ENCODE measurements at regions not wholly inside any gene's neighbourhood (a gene's known extent, or its start where the extent isn't known, plus 50 kb on each side); places are given as distances from the start of the nearest gene placed in this dataset.

DNA sequence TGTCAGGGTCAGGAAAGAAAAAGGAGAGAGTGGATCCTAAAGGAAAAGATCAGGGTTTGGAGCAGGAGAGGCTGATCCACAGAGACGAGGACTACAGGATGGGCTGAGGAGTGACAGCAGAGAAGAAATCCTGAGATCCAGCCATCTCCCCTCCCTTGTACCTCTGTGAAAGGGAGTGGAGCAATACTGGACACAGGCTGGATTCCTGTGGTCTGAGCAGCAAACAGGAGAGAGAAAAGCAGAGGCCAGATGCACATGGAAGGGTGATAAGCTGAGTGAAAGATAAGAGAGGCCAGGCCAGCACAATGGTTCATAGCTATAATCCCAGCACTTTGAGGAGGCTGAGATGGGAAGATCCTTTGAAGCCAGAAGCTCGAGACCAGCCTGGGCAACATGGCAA is 472.1 kb upstream of the TSHZ3 start:
- Histone ChIP-seq H2AFZ (ENCODE audit: low read depth, low read length) (no peak overlapping the region), H3K4me1 (ENCODE audit: low read length) (no peaks in the 10 kb centered on the region), H3K9ac (ENCODE audit: low read length) (no peak overlapping the region), H4K20me1 (ENCODE audit: insufficient read depth, low read length) (no peaks in the 10 kb centered on the region), H3K79me2 (ENCODE audit: low read length) (no peaks in the 10 kb centered on the region), H3K27me3 (ENCODE audit: low read depth, low read length) (no peaks in the 10 kb centered on the region), H3K4me2 (ENCODE audit: low read length) (no peak overlapping the region), H3K36me3 (replicated peaks; ENCODE audit: low read depth, low read length) (no peaks in the 10 kb centered on the region), H3K9me3 (ENCODE audit: insufficient read depth, low read length) (no peaks in the 10 kb centered on the region), H3K4me3 (ENCODE audit: low read length) (no peak overlapping the region), H3K27ac (ENCODE audit: low read length) (no peak overlapping the region)
- no peak for TF ChIP-seq EZH2phosphoT487 (IDR thresholded peaks at IDR 0.05; ENCODE audit: low read depth)
- TF ChIP-seq, protein P1, sequence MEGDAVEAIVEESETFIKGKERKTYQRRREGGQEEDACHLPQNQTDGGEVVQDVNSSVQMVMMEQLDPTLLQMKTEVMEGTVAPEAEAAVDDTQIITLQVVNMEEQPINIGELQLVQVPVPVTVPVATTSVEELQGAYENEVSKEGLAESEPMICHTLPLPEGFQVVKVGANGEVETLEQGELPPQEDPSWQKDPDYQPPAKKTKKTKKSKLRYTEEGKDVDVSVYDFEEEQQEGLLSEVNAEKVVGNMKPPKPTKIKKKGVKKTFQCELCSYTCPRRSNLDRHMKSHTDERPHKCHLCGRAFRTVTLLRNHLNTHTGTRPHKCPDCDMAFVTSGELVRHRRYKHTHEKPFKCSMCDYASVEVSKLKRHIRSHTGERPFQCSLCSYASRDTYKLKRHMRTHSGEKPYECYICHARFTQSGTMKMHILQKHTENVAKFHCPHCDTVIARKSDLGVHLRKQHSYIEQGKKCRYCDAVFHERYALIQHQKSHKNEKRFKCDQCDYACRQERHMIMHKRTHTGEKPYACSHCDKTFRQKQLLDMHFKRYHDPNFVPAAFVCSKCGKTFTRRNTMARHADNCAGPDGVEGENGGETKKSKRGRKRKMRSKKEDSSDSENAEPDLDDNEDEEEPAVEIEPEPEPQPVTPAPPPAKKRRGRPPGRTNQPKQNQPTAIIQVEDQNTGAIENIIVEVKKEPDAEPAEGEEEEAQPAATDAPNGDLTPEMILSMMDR (IDR thresholded peaks at IDR 0.05; ENCODE audit: low read depth, low read length) = no peak

DNA sequence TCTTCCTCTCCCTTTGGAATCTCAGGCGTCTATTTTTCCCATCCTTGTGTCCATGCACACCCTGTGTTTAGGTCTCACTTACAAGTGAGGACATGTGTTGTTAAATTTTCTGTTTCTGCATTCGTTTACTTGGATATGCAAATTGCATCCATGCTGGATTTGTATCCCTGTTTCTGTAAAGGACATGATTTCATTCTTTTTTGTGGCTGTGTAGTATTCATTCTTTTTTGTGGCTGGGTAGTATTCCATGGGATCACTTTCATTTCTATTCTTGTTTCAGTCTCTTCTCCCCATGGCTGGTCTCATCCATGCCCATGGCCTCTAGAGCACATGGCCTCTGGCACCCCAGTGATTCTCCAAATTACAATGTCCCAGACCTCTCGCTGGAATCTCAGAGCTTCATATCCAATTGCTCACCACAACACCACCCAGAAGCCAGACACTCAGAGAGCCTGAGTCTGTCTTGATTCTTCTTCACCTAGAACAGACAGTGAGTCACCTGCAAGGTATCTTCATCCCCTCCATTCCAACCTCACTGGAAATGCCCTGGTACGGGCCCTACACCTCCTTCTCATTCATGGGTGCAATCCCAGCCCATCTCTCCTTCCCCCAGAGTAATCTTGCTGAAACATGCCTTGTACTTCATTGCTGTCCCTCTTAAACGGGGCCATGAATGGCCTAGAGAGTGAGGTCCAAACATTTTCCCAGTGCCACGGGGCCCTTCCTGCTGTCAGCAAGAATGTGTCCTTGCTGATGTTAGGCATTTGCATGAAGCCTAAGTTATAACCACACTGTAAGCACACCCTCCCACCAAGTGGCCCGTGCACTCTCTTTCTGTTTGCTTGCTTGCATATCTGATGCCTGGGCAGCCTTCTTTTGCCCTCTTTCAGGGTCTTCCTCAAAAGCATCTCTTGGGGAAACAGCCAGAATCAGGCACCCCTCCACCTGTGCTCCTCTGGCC is 476.2 kb upstream of the TSHZ3 start:
- Histone ChIP-seq H3K4me3 (ENCODE audit: low read length) (no peak overlapping the region), H3K79me2 (ENCODE audit: low read length) (no peaks in the 10 kb centered on the region), H3K27me3 (ENCODE audit: low read depth, low read length) (no peaks in the 10 kb centered on the region), H2AFZ (ENCODE audit: low read depth, low read length) (no peak overlapping the region), H3K4me1 (ENCODE audit: low read length) (no peaks in the 10 kb centered on the region), H3K36me3 (replicated peaks; ENCODE audit: low read depth, low read length) (no peaks in the 10 kb centered on the region), H4K20me1 (ENCODE audit: insufficient read depth, low read length) (no peaks in the 10 kb centered on the region), H3K27ac (ENCODE audit: low read length) (no peak overlapping the region), H3K9ac (ENCODE audit: low read length) (no peak overlapping the region), H3K4me2 (ENCODE audit: low read length) (no peak overlapping the region), H3K9me3 (ENCODE audit: insufficient read depth, low read length) (no peaks in the 10 kb centered on the region)
- TF ChIP-seq, protein P1 (IDR thresholded peaks at IDR 0.05; ENCODE audit: low read depth, low read length) = no peak
- no peak for TF ChIP-seq EZH2phosphoT487 (IDR thresholded peaks at IDR 0.05; ENCODE audit: low read depth)

DNA sequence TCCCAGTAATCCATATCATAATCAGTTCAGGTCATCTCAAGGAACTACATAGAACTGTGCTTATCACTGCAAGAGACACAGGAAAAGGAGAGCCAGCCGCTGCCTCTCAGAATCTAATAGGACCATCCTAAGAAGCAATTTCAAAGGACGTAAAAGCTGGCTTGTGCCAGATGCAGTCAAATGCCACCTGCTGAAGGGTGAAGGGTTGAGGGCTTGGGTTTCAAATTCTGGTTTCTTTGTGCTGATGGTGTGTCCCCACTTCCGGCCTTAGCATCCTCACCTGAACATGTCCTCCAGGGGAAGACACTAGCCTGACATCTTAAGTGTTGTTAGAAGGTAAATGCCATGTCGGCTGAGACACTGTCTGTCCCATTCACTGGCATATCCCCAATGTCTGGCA is 477.1 kb upstream of the TSHZ3 start:
- no peak overlapping the region for H2AFZ ChIP-seq (ENCODE audit: low read depth, low read length)
- TF ChIP-seq, protein P1 (IDR thresholded peaks at IDR 0.05; ENCODE audit: low read depth, low read length) = no peak
- TF ChIP-seq EZH2phosphoT487 (IDR thresholded peaks at IDR 0.05; ENCODE audit: low read depth) = no peak

DNA sequence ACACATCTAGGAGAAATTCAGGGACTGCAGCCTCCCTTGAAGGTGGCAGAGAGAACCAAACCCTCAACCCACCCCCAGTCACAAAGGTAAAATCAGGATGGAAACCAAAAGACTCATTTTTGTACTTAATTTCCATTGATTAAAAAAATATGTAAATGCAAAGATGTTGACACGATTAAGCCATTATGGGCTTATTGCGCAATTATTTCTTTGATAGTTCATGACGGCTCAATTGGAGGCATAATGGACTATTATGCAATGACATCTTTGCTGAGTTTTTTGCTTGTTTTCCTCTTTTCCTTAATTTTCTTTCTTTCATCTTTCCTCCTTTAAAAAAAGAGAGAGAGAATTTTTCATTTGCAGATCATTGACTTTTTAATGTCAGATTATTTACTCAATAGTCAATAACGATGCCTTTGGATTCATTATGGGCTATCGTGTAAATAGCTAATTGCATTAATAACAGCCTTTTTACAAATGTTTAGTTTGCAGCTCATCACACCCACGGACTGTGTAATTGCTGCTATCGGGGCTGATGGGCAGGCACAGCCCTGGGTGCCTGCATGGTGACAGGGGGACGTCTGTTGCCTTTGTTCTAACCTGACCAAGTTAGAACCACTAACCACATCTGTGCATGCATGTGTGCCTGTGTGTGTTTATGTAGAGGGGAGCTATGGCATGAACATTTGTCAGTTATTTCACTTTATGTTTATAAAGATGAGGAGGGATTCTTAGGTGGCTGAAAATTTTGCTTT is 482.4 kb upstream of the TSHZ3 start:
- no peaks in the 10 kb centered on the region for H3K4me1 ChIP-seq (ENCODE audit: low read length)
- no peak overlapping the region for H3K9ac ChIP-seq (ENCODE audit: low read length)
- H3K27me3 ChIP-seq (ENCODE audit: low read depth, low read length) = no peaks in the 10 kb centered on the region
- H2AFZ ChIP-seq (ENCODE audit: low read depth, low read length) = no peak overlapping the region
- no peaks in the 10 kb centered on the region for H3K79me2 ChIP-seq (ENCODE audit: low read length)
- no peak overlapping the region for H3K27ac ChIP-seq (ENCODE audit: low read length)
- H3K4me3 ChIP-seq (ENCODE audit: low read length) = no peak overlapping the region
- H3K36me3 ChIP-seq (replicated peaks; ENCODE audit: low read depth, low read length) = no peaks in the 10 kb centered on the region
- no peak for TF ChIP-seq EZH2phosphoT487 (IDR thresholded peaks at IDR 0.05; ENCODE audit: low read depth)
- TF ChIP-seq, protein P1 (IDR thresholded peaks at IDR 0.05; ENCODE audit: low read depth, low read length) = no peak
- H3K9me3 ChIP-seq (ENCODE audit: insufficient read depth, low read length) = peaks cover 4% of the 10 kb centered on the region; the same call in 1 of the 2 replicates
- H3K4me2 ChIP-seq (ENCODE audit: low read length) = no peak overlapping the region
- H4K20me1 ChIP-seq (ENCODE audit: insufficient read depth, low read length) = no peaks in the 10 kb centered on the region

More for the DNA sequence above, 477.1 kb upstream of the TSHZ3 start:
- Histone ChIP-seq H3K79me2 (ENCODE audit: low read length) (no peaks in the 10 kb centered on the region), H3K4me3 (ENCODE audit: low read length) (no peak overlapping the region), H3K9ac (ENCODE audit: low read length) (no peak overlapping the region), H3K36me3 (replicated peaks; ENCODE audit: low read depth, low read length) (no peaks in the 10 kb centered on the region), H3K27ac (ENCODE audit: low read length) (no peak overlapping the region), H3K4me1 (ENCODE audit: low read length) (no peaks in the 10 kb centered on the region), H3K4me2 (ENCODE audit: low read length) (no peak overlapping the region), H4K20me1 (ENCODE audit: insufficient read depth, low read length) (no peaks in the 10 kb centered on the region), H3K27me3 (ENCODE audit: low read depth, low read length) (no peaks in the 10 kb centered on the region), H3K9me3 (ENCODE audit: insufficient read depth, low read length) (no peaks in the 10 kb centered on the region)

Measured in OCI-LY3 (cell line).